IPS-20b (cell line): ENCODE measurements at regions not wholly inside any gene's neighbourhood (a gene's known extent, or its start where the extent isn't known, plus 50 kb on each side); places are given as distances from the start of the nearest gene placed in this dataset.

ENCODE experiments used
- H3K27ac ChIP-seq: one replicate; pipeline ENCODE4 v1.5.1; 2013; ENCODE audit warnings: low read length
- H3K27me3 ChIP-seq: 2 replicates; pipeline ENCODE4 v1.6.1; 2013; ENCODE audit warnings: mild to moderate bottlenecking, low read length, inconsistent platforms; ENCODE audit not compliant: insufficient read depth
- H3K36me3 ChIP-seq: 2 replicates; pipeline ENCODE4 v1.6.1; 2013; ENCODE audit warnings: low read depth, mild to moderate bottlenecking, inconsistent platforms, low read length, moderate library complexity; ENCODE audit not compliant: insufficient read depth
- H3K4me1 ChIP-seq: 2 replicates; pipeline ENCODE4 v1.6.1; 2013; ENCODE audit warnings: mild to moderate bottlenecking, control low read depth, inconsistent platforms, low read length, moderate library complexity; ENCODE audit not compliant: insufficient read depth
- H3K4me3 ChIP-seq: 2 replicates; pipeline ENCODE4 v1.5.1; 2013; ENCODE audit warnings: mild to moderate bottlenecking, low read length, inconsistent platforms
- H3K9ac ChIP-seq: 2 replicates; pipeline ENCODE4 v1.6.1; 2013; ENCODE audit warnings: low read depth, mild to moderate bottlenecking, inconsistent platforms, low read length, moderate library complexity
- H3K9me3 ChIP-seq: 2 replicates; pipeline ENCODE4 v1.6.1; 2013; ENCODE audit warnings: mild to moderate bottlenecking, low read depth, low read length, inconsistent platforms; ENCODE audit not compliant: insufficient read depth

DNA sequence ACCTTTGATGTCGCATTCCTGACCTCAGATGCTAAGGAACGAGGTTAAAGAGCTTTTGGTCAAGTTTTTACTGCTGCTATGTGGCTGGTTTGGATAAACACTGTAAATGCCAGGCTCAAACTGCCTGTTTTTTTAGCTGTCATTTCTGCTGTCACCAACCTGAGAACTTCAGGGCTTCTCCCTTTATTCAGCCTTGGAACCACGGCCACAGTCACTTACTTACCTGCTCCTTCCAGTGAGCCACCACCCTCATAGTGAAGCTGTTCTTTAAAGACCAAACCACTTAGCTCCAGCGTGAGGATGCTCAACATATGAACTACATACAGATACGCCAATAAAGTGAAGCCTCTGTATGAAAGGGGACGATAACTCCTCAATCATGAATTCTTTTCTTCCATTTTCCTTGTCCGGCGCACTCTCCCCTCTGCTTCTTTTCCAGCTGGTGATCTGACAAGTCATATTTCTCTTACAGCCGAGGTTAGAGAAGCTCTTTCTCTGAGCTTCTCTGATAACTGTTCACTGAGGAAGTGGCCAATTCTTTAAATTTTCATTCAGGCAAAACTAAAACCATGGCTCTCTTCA lies 152.8 kb upstream of the ANK2 start:
- H3K4me1 ChIP-seq, result peaks cover 37% of the 10 kb centered on the region

GRCh38 chr4:112897543-112897942 lies 151.9 kb upstream of the ANK2 start:
- no peak overlapping the region for H3K4me3 ChIP-seq
- H3K9me3 ChIP-seq, result no peaks in the 10 kb centered on the region
- H3K9ac ChIP-seq, result no peak overlapping the region
- H3K36me3 ChIP-seq, result no peaks in the 10 kb centered on the region
- H3K27ac ChIP-seq, result no peak overlapping the region
- H3K4me1 ChIP-seq, result peaks cover 37% of the 10 kb centered on the region
- no peaks in the 10 kb centered on the region for H3K27me3 ChIP-seq

More for the DNA sequence above, 152.8 kb upstream of the ANK2 start:
- H3K9me3 ChIP-seq, result no peaks in the 10 kb centered on the region
- H3K27ac ChIP-seq, result no peak overlapping the region
- H3K9ac ChIP-seq, result no peak overlapping the region
- no peaks in the 10 kb centered on the region for H3K27me3 ChIP-seq
- no peak overlapping the region for H3K4me3 ChIP-seq
- H3K36me3 ChIP-seq, result no peaks in the 10 kb centered on the region

DNA sequence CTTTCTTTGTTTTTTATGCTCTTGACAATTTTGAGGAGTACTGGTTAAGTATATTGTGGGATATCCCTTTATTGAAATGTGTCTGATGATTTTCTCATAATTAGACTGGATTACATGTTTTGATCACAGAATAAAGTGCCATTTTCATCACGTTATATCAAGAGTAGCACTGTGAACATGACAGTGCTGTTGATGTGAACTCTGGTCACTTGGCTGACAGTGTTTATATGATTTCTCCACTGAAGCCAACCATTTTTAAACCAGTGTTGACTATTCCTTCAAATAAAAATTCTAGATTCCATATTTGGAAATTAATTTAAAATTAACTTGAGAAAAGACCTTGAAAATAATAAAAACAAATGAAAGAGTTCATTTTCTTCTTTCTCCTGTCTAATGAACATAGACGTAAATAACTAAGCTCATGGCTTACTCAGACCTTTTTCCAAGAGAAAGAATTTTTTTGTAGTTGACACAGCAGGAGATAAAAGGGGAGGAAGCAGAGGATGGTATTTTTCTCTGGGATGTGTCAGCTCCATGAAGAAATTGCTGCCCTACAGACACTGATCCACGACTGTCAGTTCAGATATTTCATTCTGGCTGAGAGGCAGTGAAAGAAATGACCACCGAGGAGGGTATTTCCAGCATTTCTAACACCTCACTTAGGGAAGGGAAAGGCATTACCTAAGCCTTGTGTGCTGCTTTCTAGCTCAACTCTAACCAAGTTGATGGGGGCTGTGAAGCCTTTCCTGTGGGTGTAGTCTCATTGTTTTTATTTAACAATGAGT lies 150.9 kb upstream of the ANK2 start:
- Histone ChIP-seq H3K9ac (peak overlapping the region; percentile 7; the same call in 1 of the 2 replicates), H3K4me1 (peaks cover 37% of the 10 kb centered on the region), H3K27me3 (no peaks in the 10 kb centered on the region), H3K36me3 (no peaks in the 10 kb centered on the region), H3K4me3 (peak overlapping the region; percentile 40), H3K9me3 (no peaks in the 10 kb centered on the region), H3K27ac (no peak overlapping the region)

DNA sequence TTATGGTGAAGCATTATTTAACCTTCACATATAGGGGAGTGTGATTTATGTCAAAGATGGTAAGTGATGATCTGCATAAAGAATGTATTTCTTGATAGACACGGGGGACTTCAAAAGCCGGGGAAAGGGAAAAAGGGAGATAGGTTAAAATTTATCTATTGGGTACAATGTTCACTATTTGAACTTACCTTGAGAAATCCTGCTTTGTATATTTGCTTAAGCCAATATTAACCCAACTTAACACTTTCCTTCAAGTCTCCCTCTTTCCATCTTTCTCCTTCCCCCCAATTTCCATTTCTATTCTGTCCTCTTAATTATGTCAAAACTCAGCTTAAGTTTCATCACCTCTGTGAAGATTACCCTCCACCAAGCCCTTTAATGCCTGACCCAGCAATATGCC lies 149.0 kb upstream of the ANK2 start:
- Histone ChIP-seq H3K36me3 (peaks cover 5% of the 10 kb centered on the region; the same call in 1 of the 2 replicates), H3K4me1 (peaks cover 30% of the 10 kb centered on the region), H3K27ac (no peak overlapping the region), H3K27me3 (no peaks in the 10 kb centered on the region), H3K9me3 (no peaks in the 10 kb centered on the region), H3K9ac (no peak overlapping the region), H3K4me3 (no peak overlapping the region)

DNA sequence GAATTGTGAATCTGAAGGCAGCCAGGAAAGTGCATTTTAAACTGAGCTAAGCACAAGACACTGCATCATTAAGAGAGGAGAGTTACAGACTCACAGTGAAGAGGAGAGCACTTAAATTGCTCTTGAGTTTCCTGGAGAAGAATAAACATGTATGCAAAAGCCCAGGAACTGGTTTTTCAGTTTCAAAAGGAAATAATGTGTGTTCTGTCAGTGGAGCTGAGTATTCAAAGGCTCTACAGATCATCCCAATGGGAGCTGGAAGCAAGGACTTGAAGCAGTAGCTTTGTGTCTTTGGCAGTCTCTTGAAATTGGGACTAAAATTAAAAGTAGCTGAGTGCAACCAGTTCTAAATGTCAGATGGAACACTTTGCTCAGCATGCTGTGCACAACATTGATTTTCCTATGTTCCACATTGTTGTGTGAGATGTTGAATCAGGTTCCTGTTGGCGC lies 147.5 kb upstream of the ANK2 start:
- H3K4me3 ChIP-seq, result no peak overlapping the region
- no peaks in the 10 kb centered on the region for H3K27me3 ChIP-seq
- no peak overlapping the region for H3K9ac ChIP-seq
- H3K27ac ChIP-seq, result no peak overlapping the region
- H3K36me3 ChIP-seq, result peaks cover 5% of the 10 kb centered on the region
- peaks cover 16% of the 10 kb centered on the region; the same call in 1 of the 2 replicates for H3K4me1 ChIP-seq
- no peaks in the 10 kb centered on the region for H3K9me3 ChIP-seq

DNA sequence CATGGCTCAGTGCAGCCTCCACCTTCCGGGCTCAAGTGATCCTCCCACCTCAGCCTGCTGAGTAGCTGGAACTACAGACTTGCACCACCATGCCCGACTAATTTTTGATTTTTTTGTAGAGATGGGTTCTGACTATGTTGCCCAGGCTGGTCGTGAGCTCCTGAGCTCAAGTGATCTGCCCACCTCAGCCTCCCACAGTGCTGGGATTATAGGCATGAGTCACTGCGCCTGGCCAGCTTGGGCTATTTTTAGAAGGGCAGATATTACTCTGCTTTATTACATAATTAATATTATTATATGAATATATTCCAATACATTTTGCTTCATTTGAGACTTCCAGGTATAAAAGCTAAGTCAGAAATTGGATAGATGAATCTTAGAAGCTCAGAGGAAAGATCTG lies 143.7 kb upstream of the ANK2 start:
- H3K27ac ChIP-seq, result no peak overlapping the region
- no peak overlapping the region for H3K4me3 ChIP-seq
- H3K4me1 ChIP-seq, result 0 out of 2 replicates have a peak, but pooled peaks cover 2% of the 10 kb centered on the region
- peaks cover 5% of the 10 kb centered on the region for H3K36me3 ChIP-seq
- H3K9me3 ChIP-seq, result no peaks in the 10 kb centered on the region
- H3K27me3 ChIP-seq, result no peaks in the 10 kb centered on the region
- no peak overlapping the region for H3K9ac ChIP-seq

GRCh38 chr4:112908511-112908910 lies 140.9 kb upstream of the ANK2 start:
- no peaks in the 10 kb centered on the region for H3K27me3 ChIP-seq
- peaks cover 5% of the 10 kb centered on the region for H3K36me3 ChIP-seq
- H3K27ac ChIP-seq, result no peak overlapping the region
- H3K4me3 ChIP-seq, result no peak overlapping the region
- no peak overlapping the region for H3K9ac ChIP-seq
- 0 out of 2 replicates have a peak, but pooled peaks cover 2% of the 10 kb centered on the region for H3K4me1 ChIP-seq
- H3K9me3 ChIP-seq, result no peaks in the 10 kb centered on the region

DNA sequence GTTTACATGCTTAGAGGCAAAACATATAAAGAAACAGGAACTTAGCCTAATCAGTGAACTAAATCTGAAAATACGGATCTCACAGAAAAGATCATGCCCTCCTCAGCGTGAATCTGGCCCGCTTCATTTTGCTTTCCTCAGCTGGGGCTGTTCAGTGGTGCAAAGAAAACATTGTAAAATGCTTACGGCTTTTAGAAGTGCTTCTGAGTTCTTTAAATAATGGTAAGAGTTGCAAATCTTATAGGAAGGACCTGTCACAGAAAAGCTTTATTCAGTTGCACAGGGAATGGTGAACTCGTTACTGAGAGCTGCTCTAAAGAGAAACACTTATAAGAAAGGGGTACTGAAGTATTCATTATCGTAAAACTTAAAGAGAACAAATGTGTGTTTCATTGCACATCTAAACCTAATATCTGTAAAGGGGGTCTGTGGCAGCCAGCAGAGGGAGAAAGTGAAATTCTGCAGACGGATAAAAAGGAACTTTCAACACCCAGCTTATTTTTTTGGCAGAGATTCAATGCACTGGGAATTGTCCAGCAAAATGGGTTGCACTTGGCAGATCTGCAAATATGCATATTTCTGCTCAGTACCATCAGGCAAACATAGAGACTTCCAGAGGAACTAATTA lies 139.2 kb upstream of the ANK2 start:
- H3K27me3 ChIP-seq, result no peaks in the 10 kb centered on the region
- H3K9ac ChIP-seq, result no peak overlapping the region
- no peak overlapping the region for H3K27ac ChIP-seq
- H3K4me1 ChIP-seq, result 0 out of 2 replicates have a peak, but pooled peaks cover 2% of the 10 kb centered on the region
- no peak overlapping the region for H3K4me3 ChIP-seq
- H3K36me3 ChIP-seq, result peaks cover under 1% of the 10 kb centered on the region
- H3K9me3 ChIP-seq, result no peaks in the 10 kb centered on the region

- Histone ChIP-seq H3K27me3 (no peaks in the 10 kb centered on the region), H3K4me3 (no peak overlapping the region), H3K9me3 (no peaks in the 10 kb centered on the region), H3K9ac (no peak overlapping the region), H3K36me3 (no peaks in the 10 kb centered on the region), H3K27ac (no peak overlapping the region), H3K4me1 (peaks cover 6% of the 10 kb centered on the region)
Observed at GRCh38 chr4:112916868-112917267, 132.6 kb upstream of the ANK2 start.

- H3K4me1 ChIP-seq, result no peaks in the 10 kb centered on the region
- no peak overlapping the region for H3K9ac ChIP-seq
- H3K36me3 ChIP-seq, result no peaks in the 10 kb centered on the region
- H3K9me3 ChIP-seq, result no peaks in the 10 kb centered on the region
- no peak overlapping the region for H3K4me3 ChIP-seq
- H3K27me3 ChIP-seq, result no peaks in the 10 kb centered on the region
- H3K27ac ChIP-seq, result no peak overlapping the region
Observed at GRCh38 chr4:112923516-112923915, 125.9 kb upstream of the ANK2 start.

DNA sequence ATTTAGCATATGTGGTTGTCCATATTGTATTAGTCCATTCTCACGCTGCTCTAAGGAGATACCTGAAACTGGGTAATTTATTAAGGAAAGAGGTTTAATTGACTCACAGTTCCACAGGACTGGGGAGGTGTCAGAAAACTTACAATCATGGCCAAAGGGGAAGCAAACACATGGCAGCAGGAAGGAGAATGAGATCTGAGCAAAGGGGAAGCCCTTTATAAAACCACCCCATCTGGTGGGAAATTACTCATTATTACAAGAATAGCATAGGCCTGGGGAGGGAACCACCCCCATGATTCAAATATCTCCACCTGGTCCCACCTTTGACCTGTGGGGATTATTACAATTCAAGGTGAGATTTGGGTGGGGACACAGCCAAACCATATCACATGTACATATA lies 122.6 kb upstream of the ANK2 start:
- H3K27ac ChIP-seq, result no peak overlapping the region
- H3K36me3 ChIP-seq, result no peaks in the 10 kb centered on the region
- H3K4me1 ChIP-seq, result no peaks in the 10 kb centered on the region
- no peak overlapping the region for H3K9ac ChIP-seq
- H3K27me3 ChIP-seq, result no peaks in the 10 kb centered on the region
- no peaks in the 10 kb centered on the region for H3K9me3 ChIP-seq
- no peak overlapping the region for H3K4me3 ChIP-seq

DNA sequence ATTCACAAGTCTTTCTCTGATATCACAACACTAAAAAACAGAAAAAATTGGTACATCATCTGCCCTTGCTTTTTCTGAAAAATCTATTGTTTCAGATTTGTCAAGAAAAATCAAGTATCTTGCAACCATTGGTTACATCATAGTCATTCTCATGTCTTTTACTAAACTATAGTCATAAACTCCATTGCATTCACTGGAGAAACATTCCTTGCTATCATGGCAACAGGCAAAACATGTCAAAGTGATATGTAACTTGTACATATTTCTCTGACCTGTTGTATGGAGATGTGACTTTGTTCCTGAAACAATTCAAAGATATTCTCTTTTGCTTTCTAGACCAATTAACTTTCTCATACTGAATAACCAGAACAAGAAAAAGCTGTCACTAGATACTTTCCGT lies 121.9 kb upstream of the ANK2 start:
- H3K27ac ChIP-seq, result no peak overlapping the region
- no peaks in the 10 kb centered on the region for H3K36me3 ChIP-seq
- H3K4me1 ChIP-seq, result no peaks in the 10 kb centered on the region
- H3K27me3 ChIP-seq, result no peaks in the 10 kb centered on the region
- no peak overlapping the region for H3K4me3 ChIP-seq
- no peaks in the 10 kb centered on the region for H3K9me3 ChIP-seq
- no peak overlapping the region for H3K9ac ChIP-seq
